ENCODE measurements at regions not wholly inside any gene's neighbourhood (a gene's known extent, or its start where the extent isn't known, plus 50 kb on each side); places are given as distances from the start of the nearest gene placed in this dataset.

- Histone ChIP-seq H3K9me3 (no peaks in the 10 kb centered on the region), H3K4me3 (ENCODE audit: low read depth, low read length) (no peak overlapping the region), H3K27me3 (no peaks in the 10 kb centered on the region), H3K4me1 (no peaks in the 10 kb centered on the region), H3K36me3 (no peaks in the 10 kb centered on the region)
- no peak for TF ChIP-seq CTCF (IDR thresholded peaks at IDR 0.05; ENCODE audit: low read depth, low read length)
- no peak for DNase-seq
These were observed 131.6 kb upstream of the CACNA1E start for GRCh38 chr1:181351740-181352139.

- Histone ChIP-seq H3K36me3 (no peaks in the 10 kb centered on the region), H3K9me3 (no peaks in the 10 kb centered on the region), H3K27me3 (0 out of 2 replicates have a peak, but pooled peaks cover 2% of the 10 kb centered on the region), H3K4me3 (ENCODE audit: low read depth, low read length) (no peak overlapping the region), H3K4me1 (no peaks in the 10 kb centered on the region)
- no peak for DNase-seq
- no peak for TF ChIP-seq CTCF (IDR thresholded peaks at IDR 0.05; ENCODE audit: low read depth, low read length)
These were observed 130.6 kb upstream of the CACNA1E start for GRCh38 chr1:181352695-181353094.

GRCh38 chr1:181353526-181353925 lies 129.8 kb upstream of the CACNA1E start:
- Histone ChIP-seq H3K9me3 (no peaks in the 10 kb centered on the region), H3K36me3 (no peaks in the 10 kb centered on the region), H3K27me3 (0 out of 2 replicates have a peak, but pooled peaks cover 2% of the 10 kb centered on the region), H3K4me1 (no peaks in the 10 kb centered on the region), H3K4me3 (ENCODE audit: low read depth, low read length) (no peak overlapping the region)
- no peak for TF ChIP-seq CTCF (IDR thresholded peaks at IDR 0.05; ENCODE audit: low read depth, low read length)
- DNase-seq = no peak

- no peak overlapping the region for H3K4me3 ChIP-seq (ENCODE audit: low read depth, low read length)
- no peak for TF ChIP-seq CTCF (IDR thresholded peaks at IDR 0.05; ENCODE audit: low read depth, low read length)
- H3K4me1 ChIP-seq = no peaks in the 10 kb centered on the region
- H3K36me3 ChIP-seq = no peaks in the 10 kb centered on the region
- no peaks in the 10 kb centered on the region for H3K9me3 ChIP-seq
- 0 out of 2 replicates have a peak, but pooled peaks cover 2% of the 10 kb centered on the region for H3K27me3 ChIP-seq
- no peak for DNase-seq
These were observed 128.5 kb upstream of the CACNA1E start for GRCh38 chr1:181354865-181355264.

GRCh38 chr1:181356505-181357340 lies 126.6 kb upstream of the CACNA1E start:
- no peak for TF ChIP-seq CTCF (IDR thresholded peaks at IDR 0.05; ENCODE audit: low read depth, low read length)
- no peak for DNase-seq
- Histone ChIP-seq H3K27me3 (0 out of 2 replicates have a peak, but pooled peaks cover 2% of the 10 kb centered on the region), H3K4me3 (ENCODE audit: low read depth, low read length) (no peak overlapping the region), H3K36me3 (no peaks in the 10 kb centered on the region), H3K9me3 (no peaks in the 10 kb centered on the region), H3K4me1 (no peaks in the 10 kb centered on the region)

- DNase-seq = no peak
- Histone ChIP-seq H3K27me3 (0 out of 2 replicates have a peak, but pooled peaks cover 2% of the 10 kb centered on the region), H3K4me3 (ENCODE audit: low read depth, low read length) (no peak overlapping the region), H3K36me3 (no peaks in the 10 kb centered on the region), H3K4me1 (no peaks in the 10 kb centered on the region), H3K9me3 (no peaks in the 10 kb centered on the region)
- TF ChIP-seq CTCF (IDR thresholded peaks at IDR 0.05; ENCODE audit: low read depth, low read length) = no peak
These were observed 124.3 kb upstream of the CACNA1E start for GRCh38 chr1:181359012-181359411.
